SK-N-SH treated with all-trans-retinoic acid at 6 μM for 48 hours (cell line): ENCODE measurements at regions not wholly inside any gene's neighbourhood (a gene's known extent, or its start where the extent isn't known, plus 50 kb on each side); places are given as distances from the start of the nearest gene placed in this dataset.

ENCODE experiments used
- ARNTL ChIP-seq: fragments of 450-650 bp; formaldehyde crosslinking; IDR thresholded peaks from 2 replicates; pipeline ENCODE4 v1.5.0; 2020; ENCODE audit warnings: low read depth, mild to moderate bottlenecking, moderate library complexity, borderline replicate concordance
- CREB5 ChIP-seq: fragments of 250-450 bp; sonication (Bioruptor Pico); IDR thresholded peaks from 2 replicates; pipeline ENCODE4 v1.5.1; 2020; ENCODE audit warnings: low read depth, mild to moderate bottlenecking, moderate library complexity
- GLIS3 ChIP-seq: fragments of 250-450 bp; sonication (Bioruptor Pico); IDR thresholded peaks from 2 replicates; pipeline ENCODE4 v1.5.0; 2020; ENCODE audit warnings: mild to moderate bottlenecking, moderate library complexity
- PATZ1 ChIP-seq: fragments of 250-450 bp; sonication (Bioruptor Pico); IDR thresholded peaks from 2 replicates; pipeline ENCODE4 v1.8.0; 2020; ENCODE audit warnings: mild to moderate bottlenecking, moderate library complexity, borderline replicate concordance
- PPARA ChIP-seq: fragments of 250-450 bp; sonication (Bioruptor Pico); IDR thresholded peaks from 2 replicates; pipeline ENCODE4 v1.5.0; 2020; ENCODE audit warnings: mild to moderate bottlenecking, borderline replicate concordance
- TCF4 ChIP-seq: fragments of 250-450 bp; sonication (Bioruptor Pico); IDR thresholded peaks from 2 replicates; pipeline ENCODE4 v1.8.0; 2021; ENCODE audit warnings: mild to moderate bottlenecking, moderate library complexity, borderline replicate concordance
- TSHZ2 ChIP-seq: fragments of 250-450 bp; sonication (Bioruptor Pico); IDR thresholded peaks from 2 replicates; pipeline ENCODE4 v1.5.0; 2020; ENCODE audit warnings: mild to moderate bottlenecking, moderate library complexity
- ZFP3 ChIP-seq: fragments of 250-450 bp; sonication (Bioruptor Pico); IDR thresholded peaks from 2 replicates; pipeline ENCODE4 v1.5.0; 2020; ENCODE audit warnings: mild to moderate bottlenecking, moderate library complexity
- ZFP30 ChIP-seq: fragments of 450-650 bp; formaldehyde crosslinking; IDR thresholded peaks from 2 replicates; pipeline ENCODE4 v1.5.0; 2022; ENCODE audit warnings: mild to moderate bottlenecking, moderate library complexity
- ZNF70 ChIP-seq: fragments of 450-650 bp; formaldehyde crosslinking; IDR thresholded peaks from 2 replicates; pipeline ENCODE4 v1.5.0; 2020; ENCODE audit warnings: mild to moderate bottlenecking, moderate library complexity
- ZNF8 ChIP-seq: fragments of 450-650 bp; formaldehyde crosslinking; IDR thresholded peaks from 2 replicates; pipeline ENCODE4 v1.5.0; 2020; ENCODE audit warnings: mild to moderate bottlenecking, moderate library complexity

DNA sequence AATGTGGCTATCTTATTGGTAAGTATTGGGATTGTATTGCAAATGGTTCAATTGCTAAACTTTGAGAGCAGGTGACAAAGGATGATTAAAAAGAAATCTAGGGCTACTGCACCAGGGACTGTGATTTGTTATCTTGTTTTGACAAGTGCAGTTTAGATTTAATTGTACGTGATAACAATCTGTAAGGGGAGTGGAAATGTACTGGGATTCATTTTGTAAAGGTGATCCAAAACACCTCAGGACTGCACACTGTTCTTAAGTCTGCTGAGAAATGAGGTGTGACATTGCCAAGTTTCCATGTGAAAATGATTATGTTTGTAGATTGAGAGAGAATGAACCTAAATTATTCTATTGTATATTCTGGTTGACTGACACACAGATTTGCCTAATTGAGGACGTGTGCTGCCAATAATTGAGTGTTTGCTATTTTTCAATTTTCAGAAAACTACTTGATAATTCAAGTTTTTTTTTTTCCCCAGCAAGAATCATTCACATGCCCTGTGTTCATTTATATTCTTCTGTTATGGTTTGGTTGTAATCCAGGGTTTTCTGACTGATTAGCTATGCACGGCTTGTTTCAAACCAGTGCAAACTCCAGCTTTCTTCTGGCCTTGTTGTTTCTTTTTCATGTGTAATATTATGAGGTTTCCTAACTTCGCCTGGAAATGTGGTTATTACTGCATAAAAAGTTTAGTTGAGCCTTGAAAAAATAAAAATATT, 308.0 kb downstream of the OLFM4 start:
- TF ChIP-seq PATZ1 (CRISPR knock-in tag) (no peak), PPARA (CRISPR knock-in tag) (no peak), ZNF70 (CRISPR knock-in tag) (no peak), ZNF8 (no peak), ZFP3 (no peak), GLIS3 (CRISPR knock-in tag) (no peak), TCF4 (no peak), ARNTL (no peak), CREB5 (CRISPR knock-in tag) (no peak), ZFP30 (CRISPR knock-in tag) (no peak), TSHZ2 (CRISPR knock-in tag) (no peak)
